DMS153 treated with DMSO at 0.1 percent for 48 hours (cell line): ENCODE measurements at regions not wholly inside any gene's neighbourhood (a gene's known extent, or its start where the extent isn't known, plus 50 kb on each side); places are given as distances from the start of the nearest gene placed in this dataset.
"Not testable (repeated sequence)": the region's sequence is repeated elsewhere in the genome, so short reads cannot be mapped to it uniquely, and the experiment has no call there.

Experiments used
- DNase-seq: peaks from one replicate; lab custom pipeline; 2025; ENCODE audit not compliant: unreplicated experiment; lab: John Stamatoyannopoulos, UW

DNA sequence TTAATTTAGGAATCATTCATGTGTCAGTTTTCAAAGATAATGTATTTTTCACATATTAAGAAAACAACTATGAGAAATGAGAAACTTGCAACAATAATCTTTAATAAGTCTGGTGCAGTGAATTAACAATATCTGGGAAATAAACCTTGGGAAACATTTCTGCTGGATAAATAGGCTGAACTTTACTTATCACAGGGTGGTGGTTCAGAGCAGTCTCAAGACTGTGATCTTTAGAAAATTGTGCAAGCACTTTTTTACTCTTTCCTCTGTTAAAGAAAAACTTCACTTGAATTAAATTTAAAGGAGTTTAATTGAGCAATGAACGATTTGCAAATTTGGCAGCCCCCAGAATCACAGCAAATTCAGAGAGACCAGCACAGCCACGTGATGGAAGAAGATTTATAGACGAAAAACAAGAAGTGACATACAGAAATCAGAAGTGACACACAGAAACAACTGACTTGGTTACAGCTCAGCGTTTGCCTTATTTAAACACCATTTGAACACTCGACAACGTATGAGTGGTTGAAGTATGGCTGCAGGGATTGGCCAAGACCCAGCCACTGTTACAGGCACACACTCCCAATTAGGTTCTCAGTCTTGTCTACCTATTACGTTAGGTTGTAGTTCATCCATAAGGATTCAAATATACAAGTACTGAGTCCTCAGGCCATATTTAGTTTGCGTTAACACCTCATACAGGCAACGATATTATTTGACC is 631.9 kb downstream of the SLCO4C1 start:
- DNase-seq = no peak

GRCh38 chr5:101663543-101663942 is 632.5 kb downstream of the SLCO4C1 start:
- no peak for DNase-seq

DNA sequence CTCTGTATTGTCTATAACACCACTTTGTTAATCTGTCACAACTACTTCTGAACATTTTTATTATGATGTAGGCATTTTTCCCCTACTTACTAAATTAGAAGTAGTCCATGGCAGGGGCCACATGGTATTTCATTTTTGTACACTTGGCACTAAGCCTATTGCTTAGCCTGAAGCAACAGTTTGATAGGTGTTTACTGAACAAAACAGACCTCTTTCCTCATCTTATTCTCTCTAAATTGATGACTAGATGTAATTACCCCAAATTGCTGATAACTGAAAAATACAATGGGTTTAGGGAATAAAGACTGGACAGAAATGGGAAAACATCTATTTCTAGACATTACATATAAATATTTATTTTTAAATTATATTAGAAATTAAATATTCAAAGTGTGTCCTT is 633.8 kb downstream of the SLCO4C1 start:
- DNase-seq = no peak

GRCh38 chr5:101658433-101658832 is 637.7 kb downstream of the SLCO4C1 start:
- no peak for DNase-seq

DNA sequence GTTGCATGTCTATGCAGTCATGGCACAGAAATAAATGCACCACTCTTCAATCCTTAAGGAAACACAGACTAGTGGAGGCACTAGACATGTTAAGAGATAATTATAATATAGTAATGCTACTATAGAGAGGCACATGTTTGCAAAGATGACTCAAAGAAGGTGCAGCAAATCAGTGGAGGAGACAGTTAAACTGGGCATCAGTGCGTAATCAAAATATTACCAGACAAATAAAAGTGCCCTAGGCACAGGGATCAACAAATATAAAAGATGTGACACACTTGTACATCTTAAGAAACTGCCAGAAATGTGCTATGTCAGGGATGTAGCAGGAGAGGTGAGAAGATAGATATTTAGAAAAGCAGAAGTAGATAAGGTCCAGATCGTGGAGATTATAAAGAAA is 642.1 kb downstream of the SLCO4C1 start:
- no peak for DNase-seq

GRCh38 chr5:101647861-101648260 is 648.2 kb downstream of the SLCO4C1 start:
- no peak for DNase-seq

- DNase-seq = no peak
Observed at GRCh38 chr5:101643794-101644193, 652.3 kb downstream of the SLCO4C1 start.

DNA sequence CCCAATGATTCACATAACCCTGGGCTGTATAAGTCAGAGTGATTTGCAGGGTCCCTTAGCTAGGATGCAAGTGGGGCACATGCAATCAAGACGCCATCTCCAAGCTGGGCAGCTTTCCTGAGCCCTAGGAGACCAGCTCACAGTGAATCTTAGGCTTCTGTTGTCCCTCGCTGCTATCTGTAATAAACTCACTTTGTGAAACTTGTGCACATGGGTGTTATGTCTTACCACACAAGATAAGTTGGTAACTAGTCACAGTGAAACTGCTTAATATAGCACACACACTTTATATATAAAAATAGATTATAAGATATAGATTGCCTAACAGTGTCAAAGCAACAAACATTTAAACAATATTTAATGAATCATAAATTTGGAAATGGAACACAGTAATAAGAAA is 658.5 kb downstream of the SLCO4C1 start:
- no peak for DNase-seq

GRCh38 chr5:101627770-101628169 is 668.3 kb downstream of the SLCO4C1 start:
- DNase-seq = not testable (repeated sequence)

DNA sequence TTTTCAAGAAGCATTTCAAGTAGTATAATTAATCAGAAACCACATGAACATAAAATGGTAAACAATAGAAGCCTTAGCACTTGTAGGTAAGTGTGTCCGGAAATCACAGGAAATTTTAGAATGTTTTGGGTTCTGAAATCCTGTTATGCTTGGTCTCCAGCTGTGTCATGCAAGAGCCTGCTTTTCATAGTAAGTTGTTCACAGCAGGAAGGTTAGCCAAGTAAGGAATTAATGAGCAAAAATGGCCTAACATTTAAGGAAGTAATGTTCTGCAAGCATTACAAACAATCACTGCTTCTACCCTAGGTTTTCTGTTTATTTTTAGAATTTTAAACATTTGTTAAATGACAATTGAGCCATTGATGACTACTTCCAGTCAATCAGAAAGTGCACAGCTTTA is 669.5 kb downstream of the SLCO4C1 start:
- no peak for DNase-seq

GRCh38 chr5:101611039-101611438 is 685.0 kb downstream of the SLCO4C1 start:
- DNase-seq = no peak

- no peak for DNase-seq
Observed at GRCh38 chr5:101608322-101608721, 687.8 kb downstream of the SLCO4C1 start.

GRCh38 chr5:101605700-101606099 is 690.4 kb downstream of the SLCO4C1 start:
- DNase-seq = no peak

DNA sequence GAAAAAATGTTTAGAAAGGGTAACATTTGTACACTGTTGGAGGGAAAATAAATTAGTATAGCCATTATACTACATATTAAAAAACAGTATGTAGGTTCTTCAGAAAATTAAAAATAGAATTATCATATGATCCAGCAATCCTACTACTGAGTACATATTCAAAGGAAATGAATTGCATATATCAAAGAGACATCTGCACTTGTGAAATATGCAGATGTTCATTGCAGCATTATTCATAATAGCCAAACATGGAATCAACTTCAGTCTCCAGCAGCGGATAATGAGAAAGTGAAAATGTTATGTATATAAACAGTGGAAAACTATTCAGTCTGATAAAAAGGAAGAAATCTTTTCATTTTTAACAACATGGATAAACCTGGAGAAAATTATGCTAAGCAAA is 695.5 kb downstream of the SLCO4C1 start:
- no peak for DNase-seq

- no peak for DNase-seq
Observed at GRCh38 chr5:101590384-101590783, 687.3 kb upstream of the ST8SIA4 start.

DNA sequence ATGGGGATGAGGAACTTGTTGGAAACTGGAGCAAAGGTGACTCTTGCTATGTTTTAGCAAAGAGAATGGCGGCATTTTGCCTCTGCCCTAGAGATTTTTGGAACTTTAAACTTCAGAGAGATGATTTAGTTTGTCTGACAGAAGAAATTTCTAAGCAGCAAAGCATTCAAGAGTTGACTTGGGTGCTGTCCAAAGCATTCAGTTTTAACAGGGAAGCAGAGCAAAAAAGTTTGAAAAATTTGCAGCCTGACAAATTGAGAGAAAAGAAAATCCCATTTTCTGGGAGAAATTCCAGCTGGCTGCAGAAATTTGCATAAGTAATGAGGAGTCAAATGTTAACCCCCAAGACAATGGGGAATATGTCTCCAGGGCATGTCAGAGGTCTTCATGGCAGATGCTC is 682.3 kb upstream of the ST8SIA4 start:
- no peak for DNase-seq

DNA sequence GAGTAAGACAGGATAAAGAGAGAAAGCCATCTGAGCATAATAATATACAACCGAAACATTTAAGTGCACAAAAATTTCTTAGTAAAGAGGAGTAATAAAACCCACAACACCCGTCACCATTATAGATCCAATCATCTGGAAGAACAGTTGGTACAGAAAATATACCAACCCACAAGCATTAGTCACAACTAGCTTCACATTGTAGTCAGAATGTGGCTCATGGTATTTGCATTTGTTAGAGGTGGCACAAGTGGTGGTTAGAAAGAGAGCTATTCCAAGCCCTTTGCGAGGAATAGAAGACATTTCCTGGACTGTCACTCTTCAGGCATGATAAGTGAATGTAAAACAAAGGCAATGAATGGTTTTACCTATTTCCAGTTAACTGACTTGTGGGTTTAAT is 677.5 kb upstream of the ST8SIA4 start:
- no peak for DNase-seq

DNA sequence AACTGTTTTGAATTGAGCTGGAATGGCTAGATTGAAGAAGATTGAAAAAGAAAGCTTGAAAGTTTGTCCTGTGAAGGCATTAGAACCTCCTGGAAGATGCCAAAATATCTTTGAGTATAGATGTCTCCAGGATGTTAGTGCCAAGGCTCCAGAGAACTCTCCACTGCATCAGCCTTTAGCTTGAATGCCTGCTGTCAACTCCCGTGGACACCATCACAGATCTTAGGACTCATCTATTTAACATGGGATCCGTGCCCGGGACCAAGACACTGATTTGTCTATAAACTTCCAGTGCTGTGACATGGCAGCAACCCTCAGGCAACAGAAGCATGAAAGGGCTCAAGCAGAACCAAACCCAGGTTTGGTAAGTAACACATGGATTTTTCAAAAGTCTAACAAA is 670.9 kb upstream of the ST8SIA4 start:
- DNase-seq = no peak

- DNase-seq = no peak
Observed at GRCh38 chr5:101561018-101561417, 657.9 kb upstream of the ST8SIA4 start.

DNA sequence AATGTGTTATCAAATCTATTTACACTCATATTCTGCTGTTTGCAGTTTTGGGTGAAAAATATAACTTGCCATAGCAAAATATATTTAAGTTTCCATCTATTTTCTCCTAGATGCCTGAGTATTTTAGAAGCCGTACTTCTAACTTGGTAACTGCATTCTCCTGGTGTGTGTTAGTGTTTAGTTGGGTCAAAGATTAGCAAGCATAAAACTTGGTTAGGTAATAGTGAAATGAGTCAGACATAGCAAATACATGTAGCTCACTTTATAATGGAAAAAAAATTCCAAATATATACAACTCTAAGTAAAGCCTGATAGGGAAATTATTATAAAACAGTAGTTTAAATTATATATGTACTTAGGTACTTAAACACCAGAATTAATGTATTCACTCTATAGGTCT is 640.7 kb upstream of the ST8SIA4 start:
- no peak for DNase-seq

GRCh38 chr5:101539315-101539714 is 636.2 kb upstream of the ST8SIA4 start:
- no peak for DNase-seq

DNA sequence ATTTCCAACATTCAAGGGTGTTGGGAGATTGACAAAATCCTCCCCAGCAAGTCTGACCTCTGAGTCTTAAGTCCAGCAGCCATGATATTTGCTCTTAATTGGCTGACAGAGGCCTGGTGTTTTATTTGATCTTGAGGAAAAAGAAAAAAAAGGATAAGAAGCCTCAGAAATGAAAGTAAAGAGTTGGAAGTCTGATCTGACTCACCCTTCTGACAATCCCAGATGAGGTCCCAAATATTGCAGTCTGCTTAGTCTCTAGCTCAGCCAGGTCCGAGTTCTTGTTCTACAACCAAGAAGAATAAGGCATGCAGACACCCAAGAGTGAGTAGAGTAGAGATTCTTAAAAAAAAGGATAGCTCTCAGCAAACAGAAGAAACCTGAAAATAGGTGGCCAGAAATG is 632.5 kb upstream of the ST8SIA4 start:
- DNase-seq = no peak

DNA sequence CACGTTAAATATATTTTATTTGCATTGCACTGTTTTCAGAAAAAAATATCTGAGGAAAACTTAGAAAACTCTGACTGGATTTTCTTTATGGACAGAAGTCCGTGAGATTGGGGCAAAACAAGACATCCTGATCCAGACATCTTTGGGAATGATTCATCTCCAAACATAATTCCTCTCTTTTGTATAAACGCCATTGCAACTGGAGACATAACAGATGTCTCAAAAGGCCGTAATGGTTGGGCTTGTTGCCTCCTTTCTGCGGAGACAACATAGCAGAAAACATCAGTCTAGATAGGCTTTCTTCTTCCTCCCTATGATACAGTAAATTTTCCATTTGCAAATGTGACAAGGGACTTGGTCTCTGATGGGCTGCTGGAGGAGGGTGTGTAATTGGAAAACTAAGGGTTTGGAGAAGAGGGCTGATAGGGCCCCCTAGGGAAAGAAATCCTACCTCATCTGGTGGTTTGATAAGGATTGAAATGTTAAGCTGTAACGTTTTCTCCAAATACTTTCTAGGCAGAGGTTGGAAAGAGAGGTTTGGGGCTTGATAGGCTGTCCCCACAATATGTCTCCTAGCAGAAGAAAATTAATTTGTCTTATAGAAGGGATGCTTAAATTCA is 631.5 kb upstream of the ST8SIA4 start:
- no peak for DNase-seq
